HS-27A (cell line): ENCODE measurements at regions not wholly inside any gene's neighbourhood (a gene's known extent, or its start where the extent isn't known, plus 50 kb on each side); places are given as distances from the start of the nearest gene placed in this dataset.

ENCODE experiments used
- DNase-seq: peaks from one replicate; pipeline ENCODE4 v3.0.0-alpha.2; 2012; ENCODE audit warnings: low read depth, missing footprints

- DNase-seq: no peak
These were observed 239.9 kb downstream of the PAX3 start for GRCh38 chr2:222058819-222059445.

GRCh38 chr2:222057347-222058073 is 241.3 kb downstream of the PAX3 start:
- DNase-seq: no peak

GRCh38 chr2:222055328-222055727 is 243.5 kb downstream of the PAX3 start:
- no peak for DNase-seq

- no peak for DNase-seq
These were observed 244.0 kb downstream of the PAX3 start for GRCh38 chr2:222054813-222055212.

GRCh38 chr2:222052934-222053367 is 245.8 kb downstream of the PAX3 start:
- DNase-seq: no peak

GRCh38 chr2:222050981-222051380 is 247.8 kb downstream of the PAX3 start:
- DNase-seq: no peak

- no peak for DNase-seq
These were observed 248.9 kb downstream of the PAX3 start for GRCh38 chr2:222049946-222050345.

GRCh38 chr2:222043897-222044296 is 254.9 kb downstream of the PAX3 start:
- DNase-seq: no peak

- no peak for DNase-seq
These were observed 256.1 kb downstream of the PAX3 start for GRCh38 chr2:222042666-222043065.

GRCh38 chr2:222040333-222040732 is 258.5 kb downstream of the PAX3 start:
- no peak for DNase-seq

- DNase-seq: no peak
These were observed 259.0 kb downstream of the PAX3 start for GRCh38 chr2:222039821-222040220.

- DNase-seq: no peak
These were observed 260.6 kb downstream of the PAX3 start for GRCh38 chr2:222038067-222038802.

- DNase-seq: no peak
These were observed 261.6 kb downstream of the PAX3 start for GRCh38 chr2:222037211-222037610.

GRCh38 chr2:222034058-222034457 is 264.7 kb downstream of the PAX3 start:
- DNase-seq: no peak

- no peak for DNase-seq
These were observed 265.3 kb downstream of the PAX3 start for GRCh38 chr2:222033541-222033940.

GRCh38 chr2:222025881-222026271 is 272.9 kb downstream of the PAX3 start:
- DNase-seq: no peak

- no peak for DNase-seq
These were observed 273.6 kb downstream of the PAX3 start for GRCh38 chr2:222024932-222025880.

- DNase-seq: no peak
These were observed 281.4 kb downstream of the PAX3 start for GRCh38 chr2:222017252-222017850.

GRCh38 chr2:222013889-222014288 is 284.9 kb downstream of the PAX3 start:
- DNase-seq: no peak

GRCh38 chr2:222000326-222000725 is 298.5 kb downstream of the PAX3 start:
- DNase-seq: no peak

GRCh38 chr2:221999717-222000116 is 299.1 kb downstream of the PAX3 start:
- peak; percentile 36 for DNase-seq

GRCh38 chr2:221999166-221999565 is 299.6 kb downstream of the PAX3 start:
- DNase-seq: no peak
